ENCODE measurements at regions not wholly inside any gene's neighbourhood (a gene's known extent, or its start where the extent isn't known, plus 50 kb on each side); places are given as distances from the start of the nearest gene placed in this dataset.

GRCh38 chr1:67552336-67552759, 122.1 kb upstream of the SERBP1 start:
- TF ChIP-seq POLR2A (IDR thresholded peaks at IDR 0.05; ENCODE audit: low read depth, low read length), result no peak
- TF ChIP-seq POLR2AphosphoS5 (IDR thresholded peaks at IDR 0.05; ENCODE audit: low read depth, low read length), result no peak
- no peak for TF ChIP-seq TAF1 (IDR thresholded peaks at IDR 0.05; ENCODE audit: borderline replicate concordance, low read depth, low read length)

Data from GM12892 (cell line).